ENCODE measurements at regions not wholly inside any gene's neighbourhood (a gene's known extent, or its start where the extent isn't known, plus 50 kb on each side); places are given as distances from the start of the nearest gene placed in this dataset.
"Not testable (repeated sequence)": the region's sequence is repeated elsewhere in the genome, so short reads cannot be mapped to it uniquely, and the experiment has no call there.

DNA sequence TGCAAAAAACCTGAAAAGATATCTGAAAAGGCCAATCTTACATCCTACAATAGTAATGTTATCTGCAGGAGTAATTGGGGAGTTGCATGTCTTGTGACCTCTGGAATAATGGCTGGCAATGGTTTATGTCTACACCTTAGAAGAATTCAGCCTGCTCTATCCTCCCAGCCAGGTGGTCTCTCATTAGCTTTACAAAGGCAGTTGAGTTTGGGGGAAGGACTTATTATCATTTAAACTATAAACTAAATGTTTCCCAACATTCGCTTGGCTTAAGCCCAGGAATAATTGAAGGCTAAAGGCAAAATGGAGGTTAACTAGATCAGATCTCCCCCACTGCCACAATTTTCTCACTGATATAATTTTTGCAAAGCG is 158.4 kb upstream of the SFSWAP start:
- no peak for DNase-seq (ENCODE audit: low read depth)

DNA sequence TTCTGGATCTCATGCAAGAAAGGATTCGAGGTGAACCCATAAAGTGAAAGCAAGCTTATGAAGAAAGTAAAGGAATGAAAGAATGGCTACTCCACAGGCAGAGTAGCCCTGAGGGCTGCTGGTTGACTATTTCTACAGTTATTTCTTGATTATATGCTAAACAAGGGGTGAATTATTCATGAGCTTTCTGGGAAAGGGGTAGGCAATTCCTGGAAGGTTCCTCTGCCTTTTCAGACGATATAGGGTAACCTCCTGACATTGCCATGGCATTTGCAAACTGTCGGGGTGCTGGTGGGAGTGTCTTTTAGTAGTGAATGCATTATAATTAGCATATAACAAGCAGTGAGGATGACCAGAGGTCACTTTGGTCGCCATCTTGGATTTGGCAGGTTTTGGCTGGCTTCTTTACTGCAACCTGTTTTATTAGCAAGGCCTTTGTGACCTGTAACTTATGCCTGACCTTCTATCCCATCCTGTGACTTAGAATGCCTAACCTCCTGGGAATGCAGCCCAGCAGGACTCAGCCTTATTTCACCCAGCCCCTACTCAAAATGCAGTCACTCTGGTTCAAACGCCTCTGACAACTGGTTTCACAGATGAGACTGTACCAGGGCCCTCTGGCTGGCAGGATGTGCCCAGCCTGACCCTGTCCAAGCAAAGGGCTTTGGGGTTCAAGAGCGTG is 157.7 kb upstream of the SFSWAP start:
- DNase-seq (ENCODE audit: low read depth), result no peak

DNA sequence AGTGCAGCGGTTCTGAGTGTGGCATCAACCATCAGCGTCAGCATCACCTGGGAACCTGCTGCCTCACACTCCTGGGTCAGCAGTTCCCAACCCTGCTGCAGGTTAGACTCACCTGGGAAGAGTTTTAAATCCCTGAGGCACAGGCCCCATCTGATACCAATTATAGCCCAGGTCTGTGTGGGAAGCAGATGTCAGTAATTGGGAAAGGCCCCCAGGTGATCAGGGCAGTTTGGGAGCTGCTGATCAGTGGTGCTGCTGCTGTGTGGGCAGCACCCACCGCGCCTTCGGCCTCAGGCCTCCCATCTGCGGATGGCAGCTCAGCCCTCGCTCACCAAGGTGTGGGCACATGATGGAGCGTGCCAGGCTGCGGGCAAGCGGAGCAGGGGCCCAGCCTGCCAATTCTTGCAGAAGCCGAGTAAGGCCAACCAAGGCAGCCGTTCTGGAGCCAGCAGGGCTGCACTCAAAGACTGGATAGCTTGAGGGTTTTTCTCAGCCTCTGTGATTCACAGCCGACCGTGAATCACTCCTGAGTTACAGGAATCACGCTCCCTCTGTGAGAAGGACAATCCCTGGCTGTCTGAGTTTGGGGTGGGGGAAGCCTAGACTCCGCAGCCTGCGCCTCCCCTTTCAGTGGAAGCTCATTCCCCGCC is 155.6 kb upstream of the SFSWAP start:
- DNase-seq (ENCODE audit: low read depth), result no peak

DNA sequence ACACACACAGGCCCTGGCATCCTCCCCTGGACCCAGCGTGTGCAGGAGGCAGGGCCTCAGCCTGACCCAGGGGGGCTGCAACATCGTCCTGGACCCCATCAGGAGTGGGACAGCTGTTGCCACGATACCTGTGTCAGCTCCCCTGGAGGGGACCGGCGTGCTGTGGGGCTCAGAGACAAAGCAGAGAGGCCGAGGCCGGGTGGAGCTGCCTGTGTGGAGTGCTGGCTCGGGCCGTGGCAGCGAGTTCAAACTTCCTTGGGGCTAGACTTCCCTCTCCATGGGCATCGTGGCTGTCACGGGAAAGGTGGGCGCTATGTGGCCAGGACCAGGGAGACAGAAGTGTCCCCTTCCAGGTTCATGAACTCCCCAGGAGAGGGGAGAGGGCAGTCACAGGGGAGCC is 155.0 kb upstream of the SFSWAP start:
- DNase-seq (ENCODE audit: low read depth), result no peak

DNA sequence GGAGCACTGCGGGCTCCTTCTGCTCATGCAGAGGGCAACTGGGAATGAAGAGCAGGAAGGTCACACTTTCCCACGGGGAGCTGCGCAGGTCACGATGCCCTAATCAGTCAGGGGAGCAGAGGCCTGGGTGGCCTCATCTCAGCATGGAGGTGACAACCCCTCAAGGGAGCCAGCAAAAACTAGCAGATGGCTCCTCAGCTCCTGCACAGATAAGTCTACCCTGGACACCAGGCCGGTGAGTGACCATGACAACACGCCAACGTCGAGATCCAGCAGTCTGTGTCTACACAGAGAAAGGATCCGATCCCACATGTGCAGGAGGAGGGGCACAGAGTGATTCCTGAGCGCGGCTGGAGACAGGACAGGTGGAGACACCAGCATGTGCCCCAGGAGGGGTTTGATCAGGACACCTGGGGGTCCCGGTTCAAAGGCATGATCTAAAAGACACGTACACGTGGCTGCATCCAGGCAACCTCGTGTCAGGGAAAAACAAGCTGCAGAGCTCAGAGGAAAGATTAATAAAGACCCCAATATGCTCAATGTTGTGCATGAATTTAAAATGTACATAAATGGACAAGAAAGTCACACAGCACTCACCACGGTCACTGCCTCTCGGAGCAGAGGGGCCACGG is 153.7 kb upstream of the SFSWAP start:
- DNase-seq (ENCODE audit: low read depth), result no peak

- no peak for DNase-seq (ENCODE audit: low read depth)
Observed at GRCh38 chr12:131559517-131560516, 151.1 kb upstream of the SFSWAP start.

- DNase-seq (ENCODE audit: low read depth), result no peak
Observed at GRCh38 chr12:131561051-131561450, 149.8 kb upstream of the SFSWAP start.

DNA sequence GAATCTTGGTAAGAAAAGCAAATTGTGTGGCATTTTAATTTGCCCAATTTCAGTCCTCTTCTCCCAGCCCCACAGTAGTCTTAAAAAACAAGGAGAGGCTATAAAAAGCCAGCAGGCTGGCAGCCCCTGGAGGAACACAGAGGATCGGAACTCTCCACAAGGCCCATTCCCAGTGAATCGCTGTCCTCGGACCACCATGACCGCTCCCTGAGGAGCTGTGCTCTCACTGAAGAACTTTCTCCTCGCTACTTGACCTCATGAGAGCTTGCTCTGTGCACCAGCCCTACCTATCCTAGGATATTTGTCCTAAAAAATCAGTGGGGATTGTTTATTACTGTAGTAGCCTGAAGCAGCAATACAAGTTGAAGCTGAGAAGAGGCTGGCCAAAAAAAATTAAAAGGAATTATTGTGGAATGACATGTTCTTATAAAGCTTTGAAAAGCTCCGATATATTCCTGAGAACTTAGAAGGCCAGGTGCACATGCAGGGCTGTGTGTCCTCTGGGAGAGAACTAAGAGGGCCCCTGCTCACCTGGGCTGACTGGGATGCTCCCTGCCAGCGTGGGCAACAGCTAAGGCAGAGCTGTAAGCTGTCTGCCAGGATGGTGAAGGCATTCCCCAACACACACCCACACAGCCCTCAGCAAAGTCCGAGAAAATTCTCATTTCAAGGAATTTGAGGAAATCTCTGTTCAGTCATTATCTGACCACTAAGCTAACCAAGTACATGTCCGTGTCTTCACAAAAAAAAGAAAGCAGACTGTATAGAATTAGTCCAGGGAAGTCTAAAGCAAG is 148.8 kb upstream of the SFSWAP start:
- no peak for DNase-seq (ENCODE audit: low read depth)

- not testable (repeated sequence) for DNase-seq (ENCODE audit: low read depth)
Observed at GRCh38 chr12:131564138-131564727, 146.7 kb upstream of the SFSWAP start.

DNA sequence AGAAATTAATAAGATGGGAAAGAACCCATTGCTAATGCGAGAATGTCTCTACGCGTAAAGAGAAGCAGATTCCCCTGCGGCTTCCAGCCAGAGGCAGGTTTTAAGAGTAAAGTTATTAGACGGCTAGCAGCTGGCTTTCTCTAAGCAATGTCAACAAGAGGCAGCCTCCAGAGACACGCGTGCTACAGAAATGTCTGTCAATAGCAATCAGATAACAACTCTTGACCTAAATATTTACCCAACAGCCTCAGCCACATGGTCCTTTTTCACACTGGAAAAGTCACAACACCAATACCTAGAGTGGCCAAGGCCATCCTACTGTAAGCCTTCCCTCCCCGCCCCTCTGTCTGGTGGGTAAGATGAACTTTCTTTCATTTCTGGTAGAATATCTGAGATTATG is 146.0 kb upstream of the SFSWAP start:
- no peak for DNase-seq (ENCODE audit: low read depth)

DNA sequence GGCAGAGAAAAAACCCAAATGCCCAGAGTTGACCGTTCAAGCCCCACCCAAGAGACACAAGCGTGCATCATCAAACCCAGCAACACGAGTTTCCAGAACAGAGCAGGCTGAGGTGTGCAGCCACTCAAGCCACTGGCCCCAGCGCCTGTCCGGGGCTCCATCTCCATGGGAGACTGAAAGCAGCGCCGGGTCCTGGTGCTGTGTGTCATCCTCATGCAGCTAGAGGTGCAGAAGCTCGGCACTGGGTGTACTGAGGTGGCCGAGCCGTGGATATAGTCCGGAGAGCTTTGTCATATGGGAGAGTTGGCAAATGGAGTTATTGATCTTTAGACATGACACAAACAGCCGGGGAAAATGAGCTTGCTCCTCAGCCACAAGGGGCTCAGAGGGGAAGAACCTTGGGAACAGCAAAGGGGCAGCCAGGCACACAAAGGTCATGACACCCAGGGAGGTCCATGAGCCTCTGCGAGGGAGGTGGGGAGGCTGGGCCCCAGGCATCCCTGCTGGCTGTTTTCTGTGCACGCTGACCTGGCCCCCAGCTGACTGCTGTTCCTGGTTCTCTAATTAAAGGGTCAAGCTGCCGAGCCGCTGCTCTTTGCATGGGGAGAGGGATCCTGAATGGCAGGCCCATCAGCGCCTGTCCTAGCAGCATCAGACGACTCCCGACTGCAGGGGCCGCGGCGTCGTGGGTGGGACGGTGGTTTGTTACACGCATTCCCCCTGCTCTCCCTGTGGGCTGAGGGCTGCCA is 145.4 kb upstream of the SFSWAP start:
- DNase-seq (ENCODE audit: low read depth), result no peak

DNA sequence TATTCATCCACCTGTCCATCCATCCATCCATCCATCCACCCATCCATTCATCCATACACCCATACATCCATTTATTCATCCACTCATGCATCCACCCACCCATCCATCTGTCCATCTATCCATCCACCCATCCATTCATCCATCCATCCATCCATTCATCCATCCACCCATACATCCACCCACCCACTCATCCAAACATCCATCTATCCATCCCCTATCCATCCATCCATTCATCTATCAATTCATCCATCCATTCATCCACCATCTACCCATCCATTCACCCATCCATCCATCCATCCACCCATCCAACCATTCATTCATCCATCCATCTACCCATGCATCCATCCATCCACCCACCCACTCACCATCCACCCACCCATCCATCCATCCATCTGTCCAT is 142.6 kb upstream of the SFSWAP start:
- DNase-seq (ENCODE audit: low read depth), result no peak

GRCh38 chr12:131570596-131570995 is 140.3 kb upstream of the SFSWAP start:
- DNase-seq (ENCODE audit: low read depth), result no peak

DNA sequence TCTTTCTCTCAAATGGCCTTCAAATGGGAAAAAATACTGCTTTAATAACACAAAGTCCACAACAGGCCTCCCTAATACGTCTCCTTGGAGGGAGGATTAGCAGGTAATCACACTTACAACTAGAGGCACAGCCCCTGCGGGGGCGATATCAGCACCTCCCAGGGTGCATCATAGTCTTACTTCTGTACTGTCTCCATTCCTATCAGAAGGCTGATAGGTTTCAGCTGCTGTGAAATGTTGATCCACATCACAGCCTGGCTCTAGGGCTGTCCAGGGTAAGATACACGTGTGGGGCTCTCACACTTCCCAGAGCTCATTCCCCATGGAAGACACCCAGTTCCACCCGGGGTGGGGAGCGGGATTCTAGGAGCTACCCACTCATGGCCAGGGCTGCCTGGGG is 139.1 kb upstream of the SFSWAP start:
- no peak for DNase-seq (ENCODE audit: low read depth)

- no peak for DNase-seq (ENCODE audit: low read depth)
Observed at GRCh38 chr12:131572626-131573025, 138.3 kb upstream of the SFSWAP start.

- DNase-seq (ENCODE audit: low read depth), result no peak
Observed at GRCh38 chr12:131573631-131574394, 137.1 kb upstream of the SFSWAP start.

DNA sequence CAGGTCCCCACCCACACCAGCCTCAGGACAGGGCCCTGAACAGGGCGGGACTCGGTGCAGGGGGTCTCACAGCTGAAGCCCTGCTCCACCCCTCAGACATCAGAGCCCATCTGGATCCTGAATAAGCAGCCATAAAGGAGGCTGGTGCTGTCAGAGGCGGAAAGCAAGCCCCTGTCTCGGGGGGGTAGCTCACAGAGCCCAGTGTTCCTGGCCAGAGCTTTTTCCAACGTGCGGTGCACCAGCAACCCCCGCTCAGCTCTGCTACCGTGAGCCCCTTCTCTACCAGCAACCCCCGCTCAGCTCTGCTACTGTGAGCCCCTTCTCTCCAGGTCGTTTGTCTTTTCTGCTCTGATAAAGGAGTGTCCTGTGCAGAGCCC is 136.5 kb upstream of the SFSWAP start:
- no peak for DNase-seq (ENCODE audit: low read depth)

DNA sequence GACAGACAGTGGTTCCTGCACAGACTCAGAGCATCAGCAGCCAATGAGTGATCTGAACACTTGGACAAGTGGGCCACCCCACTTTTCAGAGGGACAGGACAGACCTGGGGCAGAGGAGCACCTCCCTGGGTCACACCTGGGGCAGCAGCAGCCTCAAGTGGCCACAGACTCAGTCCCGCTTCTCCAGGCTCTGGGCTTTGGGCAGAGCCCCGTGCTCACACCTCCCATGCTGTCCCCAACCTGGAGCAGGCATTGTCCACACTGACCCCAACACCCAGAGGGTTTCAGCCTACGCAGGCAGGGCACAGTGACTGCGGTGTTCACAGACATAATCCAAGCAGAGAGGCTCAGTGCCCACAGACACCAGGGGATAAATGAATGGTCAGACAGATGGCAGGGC is 135.5 kb upstream of the SFSWAP start:
- no peak for DNase-seq (ENCODE audit: low read depth)

GRCh38 chr12:131576734-131577133 is 134.2 kb upstream of the SFSWAP start:
- DNase-seq (ENCODE audit: low read depth), result not testable (repeated sequence)

DNA sequence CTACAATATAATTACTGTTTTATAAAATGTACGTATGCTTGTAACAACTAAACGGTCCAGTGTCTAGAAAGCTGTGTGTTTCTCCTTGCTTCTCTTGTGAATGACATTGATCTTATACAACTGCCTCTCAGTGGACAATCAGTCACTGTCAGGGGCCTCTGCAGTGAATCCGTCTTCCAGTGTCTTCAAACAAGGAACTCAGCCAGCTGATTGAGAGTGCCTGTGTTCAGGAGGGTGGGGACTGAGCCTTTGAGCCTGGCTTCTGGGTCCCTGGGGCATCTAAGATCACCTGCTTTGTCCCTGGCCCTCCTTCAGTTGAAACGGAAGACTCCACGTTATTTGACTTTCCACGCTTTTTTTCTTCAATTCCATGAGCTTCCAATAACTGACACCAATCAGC is 133.1 kb upstream of the SFSWAP start:
- no peak for DNase-seq (ENCODE audit: low read depth)
